ENCODE measurements at regions not wholly inside any gene's neighbourhood (a gene's known extent, or its start where the extent isn't known, plus 50 kb on each side); places are given as distances from the start of the nearest gene placed in this dataset.

DNA sequence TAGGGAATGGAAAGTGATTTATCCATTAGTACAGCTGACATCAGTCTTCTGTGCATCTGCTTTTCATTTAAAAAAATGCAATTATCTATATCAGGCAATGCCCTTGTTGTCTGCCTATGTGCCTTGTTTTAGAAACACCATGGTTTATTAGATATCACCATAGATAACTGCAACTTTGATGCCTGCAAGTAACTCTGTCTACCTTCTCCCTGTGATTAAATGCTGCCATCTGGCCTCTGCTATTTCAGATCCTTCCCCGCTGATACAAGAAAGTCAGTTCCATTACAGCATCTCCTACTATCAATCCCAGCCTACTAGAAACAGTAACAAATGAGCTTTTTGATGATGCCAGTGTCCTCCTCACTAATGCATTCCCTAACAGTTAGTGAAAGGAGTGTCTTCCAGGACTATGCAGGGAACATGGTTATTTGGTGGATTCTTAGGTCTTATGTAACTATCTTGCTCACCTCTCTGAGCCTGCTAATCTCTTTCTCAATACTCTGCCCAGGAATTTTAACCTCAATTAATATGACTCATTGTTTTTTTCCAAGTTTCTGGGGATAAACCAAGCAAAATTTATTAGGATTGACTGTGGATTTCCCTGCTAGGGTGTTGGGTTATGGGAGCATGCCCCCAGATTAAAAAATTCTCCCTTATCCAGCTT, 444.9 kb downstream of the RAPGEF2 start:
- Histone ChIP-seq H3K36me3 (ENCODE audit: control insufficient read depth, insufficient read depth, low read length) (no peaks in the 10 kb centered on the region), H3K27ac (ENCODE audit: low read length) (no peak overlapping the region), H3K27me3 (ENCODE audit: control insufficient read depth, insufficient read depth, low read length) (no peaks in the 10 kb centered on the region), H3K9me3 (ENCODE audit: control insufficient read depth, insufficient read depth, low read depth, low read length) (no peaks in the 10 kb centered on the region), H3K4me1 (ENCODE audit: control insufficient read depth, insufficient read depth, low read length) (no peaks in the 10 kb centered on the region), H3K4me3 (ENCODE audit: low read depth in 2 of 2, low read length in 2 of 2) (no peak overlapping the region)
- TF ChIP-seq TCF7L2 (IDR thresholded peaks at IDR 0.05; ENCODE audit: low read depth, low read length) (no peak), SIN3A (IDR thresholded peaks at IDR 0.05; ENCODE audit: borderline replicate concordance, insufficient read depth, low read depth, low read length) (no peak), REST (IDR thresholded peaks at IDR 0.05; ENCODE audit: insufficient read depth in 1 of 2, low read depth in 2 of 2, low read length in 1 of 2) (no peak)
- in situ Hi-C loops (cut with HindIII; ENCODE audit: low pct_unique_long_range_greater_than_20kb, low sequenced_read_pairs) = no loop called here
- ChIA-PET CTCF (no interaction called here), POLR2A (no interaction called here)
- DNase-seq (ENCODE audit: low read depth, low spot score) (no peak), ATAC-seq (no peak)
- no TSS peak for BruUV-seq (replicated peaks)
- intact Hi-C loops (cut with micrococcal nuclease; ENCODE audit: unreplicated experiment) = no loop called here

DNA sequence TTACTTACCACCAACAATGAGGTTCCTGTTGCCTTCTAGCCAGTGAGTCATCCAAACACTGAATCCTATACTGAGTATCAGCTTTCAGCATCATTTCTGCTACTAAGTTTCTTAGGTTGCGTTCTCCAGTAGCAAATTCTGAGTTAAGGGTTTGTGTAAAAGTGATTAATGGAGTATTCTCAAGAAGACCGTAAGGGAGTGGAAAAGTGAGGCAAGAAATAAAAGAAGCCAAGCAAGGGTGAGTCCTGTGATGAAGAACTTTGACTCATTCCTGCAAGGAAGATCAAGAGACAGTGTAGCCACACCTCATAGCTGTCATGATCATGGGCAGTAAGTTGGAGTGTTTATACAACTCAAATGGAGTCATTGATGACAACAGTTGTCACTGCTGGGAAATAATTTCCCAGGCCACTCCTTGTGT, 446.2 kb downstream of the RAPGEF2 start:
- H3K4me3 ChIP-seq (ENCODE audit: low read depth in 2 of 2, low read length in 2 of 2) = no peak overlapping the region
- H3K36me3 ChIP-seq (ENCODE audit: control insufficient read depth, insufficient read depth, low read length) = no peaks in the 10 kb centered on the region
- ATAC-seq = no peak
- in situ Hi-C loops (cut with HindIII; ENCODE audit: low pct_unique_long_range_greater_than_20kb, low sequenced_read_pairs) = no loop called here
- intact Hi-C loops (cut with micrococcal nuclease; ENCODE audit: unreplicated experiment) = no loop called here
- ChIA-PET CTCF (no interaction called here), POLR2A (no interaction called here)
- H3K9me3 ChIP-seq (ENCODE audit: control insufficient read depth, insufficient read depth, low read depth, low read length) = no peaks in the 10 kb centered on the region
- H3K27ac ChIP-seq (ENCODE audit: low read length) = no peak overlapping the region
- DNase-seq (ENCODE audit: low read depth, low spot score) = no peak
- no peaks in the 10 kb centered on the region for H3K4me1 ChIP-seq (ENCODE audit: control insufficient read depth, insufficient read depth, low read length)
- no TSS peak for BruUV-seq (replicated peaks)
- no peak for TF ChIP-seq CTCF (IDR thresholded peaks at IDR 0.05)
- TF ChIP-seq POLR2AphosphoS5 (IDR thresholded peaks at IDR 0.05; ENCODE audit: low read depth, low read length) = no peak
- TF ChIP-seq TCF7L2 (IDR thresholded peaks at IDR 0.05; ENCODE audit: low read depth, low read length) = no peak
- no peak for TF ChIP-seq REST (IDR thresholded peaks at IDR 0.05; ENCODE audit: insufficient read depth in 1 of 2, low read depth in 2 of 2, low read length in 1 of 2)
- no peak for TF ChIP-seq SIN3A (IDR thresholded peaks at IDR 0.05; ENCODE audit: borderline replicate concordance, insufficient read depth, low read depth, low read length)
- no peaks in the 10 kb centered on the region for H3K27me3 ChIP-seq (ENCODE audit: control insufficient read depth, insufficient read depth, low read length)

All from Panc1 (cell line).